ENCODE measurements at regions not wholly inside any gene's neighbourhood (a gene's known extent, or its start where the extent isn't known, plus 50 kb on each side); places are given as distances from the start of the nearest gene placed in this dataset.

DNA sequence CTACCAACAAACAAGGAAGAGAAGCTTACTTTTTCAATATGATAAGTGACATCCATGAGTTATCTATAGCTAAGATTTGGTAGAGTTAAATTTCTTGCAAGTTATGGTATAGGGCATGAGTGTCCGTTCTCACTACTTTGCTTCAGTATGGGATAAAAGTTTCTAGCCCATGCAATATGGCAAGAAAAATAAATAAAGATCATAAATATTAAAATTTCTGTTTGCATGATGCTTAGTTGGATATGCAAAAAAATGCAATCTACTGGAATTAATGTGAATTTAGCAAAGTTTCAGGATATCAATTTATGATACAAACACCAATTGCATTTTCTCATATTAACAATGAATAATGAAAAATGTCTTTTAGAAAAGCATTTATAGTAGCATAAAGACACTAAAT, 148.7 kb upstream of the ADARB2 start:
- TF ChIP-seq, protein P1, sequence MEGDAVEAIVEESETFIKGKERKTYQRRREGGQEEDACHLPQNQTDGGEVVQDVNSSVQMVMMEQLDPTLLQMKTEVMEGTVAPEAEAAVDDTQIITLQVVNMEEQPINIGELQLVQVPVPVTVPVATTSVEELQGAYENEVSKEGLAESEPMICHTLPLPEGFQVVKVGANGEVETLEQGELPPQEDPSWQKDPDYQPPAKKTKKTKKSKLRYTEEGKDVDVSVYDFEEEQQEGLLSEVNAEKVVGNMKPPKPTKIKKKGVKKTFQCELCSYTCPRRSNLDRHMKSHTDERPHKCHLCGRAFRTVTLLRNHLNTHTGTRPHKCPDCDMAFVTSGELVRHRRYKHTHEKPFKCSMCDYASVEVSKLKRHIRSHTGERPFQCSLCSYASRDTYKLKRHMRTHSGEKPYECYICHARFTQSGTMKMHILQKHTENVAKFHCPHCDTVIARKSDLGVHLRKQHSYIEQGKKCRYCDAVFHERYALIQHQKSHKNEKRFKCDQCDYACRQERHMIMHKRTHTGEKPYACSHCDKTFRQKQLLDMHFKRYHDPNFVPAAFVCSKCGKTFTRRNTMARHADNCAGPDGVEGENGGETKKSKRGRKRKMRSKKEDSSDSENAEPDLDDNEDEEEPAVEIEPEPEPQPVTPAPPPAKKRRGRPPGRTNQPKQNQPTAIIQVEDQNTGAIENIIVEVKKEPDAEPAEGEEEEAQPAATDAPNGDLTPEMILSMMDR (IDR thresholded peaks at IDR 0.05), result no peak
- TF ChIP-seq POLR2A (IDR thresholded peaks at IDR 0.05), result no peak
